ENCODE measurements at regions not wholly inside any gene's neighbourhood (a gene's known extent, or its start where the extent isn't known, plus 50 kb on each side); places are given as distances from the start of the nearest gene placed in this dataset.

GRCh38 chr9:104326912-104327311 lies 177.2 kb upstream of the OR13F1 start:
- no peak overlapping the region for H3K14ac ChIP-seq (ENCODE audit: low read length in 2 of 2)
- H3K4ac ChIP-seq (ENCODE audit: low read depth in 1 of 2, low read length in 2 of 2) = no peak overlapping the region
- H2BK12ac ChIP-seq (ENCODE audit: low read length in 2 of 2) = no peak overlapping the region
- no peaks in the 10 kb centered on the region for H3K9me3 ChIP-seq (ENCODE audit: control insufficient read depth, low read length)
- H2BK15ac ChIP-seq (ENCODE audit: low read depth, poor library complexity, severe bottlenecking) = no peak overlapping the region
- H3K79me1 ChIP-seq (replicated peaks; ENCODE audit: low read length, poor library complexity, severe bottlenecking) = no peaks in the 10 kb centered on the region
- no peak overlapping the region for H2AK5ac ChIP-seq (ENCODE audit: low read length, severe bottlenecking)
- H3K18ac ChIP-seq (ENCODE audit: low read depth in 1 of 2, low read length in 2 of 2) = no peak overlapping the region
- DNase-seq = no peak
- H3K4me2 ChIP-seq (ENCODE audit: low read length, poor library complexity, severe bottlenecking) = no peak overlapping the region
- no peak overlapping the region for H4K8ac ChIP-seq (ENCODE audit: low read length)
- no peak overlapping the region for H3K23ac ChIP-seq (ENCODE audit: low read length in 2 of 2)
- H2BK120ac ChIP-seq (ENCODE audit: low read depth, low read length) = no peak overlapping the region
- H3K4me1 ChIP-seq (ENCODE audit: control insufficient read depth, insufficient read depth, low read depth, low read length) = no peaks in the 10 kb centered on the region
- no peak overlapping the region for H3K9ac ChIP-seq (ENCODE audit: low read length)
- H3K36me3 ChIP-seq (ENCODE audit: control insufficient read depth in 1 of 2, insufficient read depth in 2 of 2, low read depth in 1 of 2, low read length in 2 of 2) = no peaks in the 10 kb centered on the region
- H2AFZ ChIP-seq (ENCODE audit: low read depth, low read length) = no peak overlapping the region
- no peak overlapping the region for H3K4me3 ChIP-seq (ENCODE audit: insufficient read depth in 1 of 2, low read depth in 1 of 2, low read length in 2 of 2)
- no peaks in the 10 kb centered on the region for H3K27me3 ChIP-seq (ENCODE audit: control insufficient read depth in 1 of 2, insufficient read depth in 1 of 2, low read length in 2 of 2)
- H3K27ac ChIP-seq (ENCODE audit: low read length, poor library complexity, severe bottlenecking) = no peak overlapping the region
- no peak overlapping the region for H2BK5ac ChIP-seq (ENCODE audit: low read depth, low read length, poor library complexity, severe bottlenecking)
- H4K91ac ChIP-seq (ENCODE audit: low read length) = no peak overlapping the region
- no CpG with 5 or more reads among the region's 2 CpGs for WGBS

DNA sequence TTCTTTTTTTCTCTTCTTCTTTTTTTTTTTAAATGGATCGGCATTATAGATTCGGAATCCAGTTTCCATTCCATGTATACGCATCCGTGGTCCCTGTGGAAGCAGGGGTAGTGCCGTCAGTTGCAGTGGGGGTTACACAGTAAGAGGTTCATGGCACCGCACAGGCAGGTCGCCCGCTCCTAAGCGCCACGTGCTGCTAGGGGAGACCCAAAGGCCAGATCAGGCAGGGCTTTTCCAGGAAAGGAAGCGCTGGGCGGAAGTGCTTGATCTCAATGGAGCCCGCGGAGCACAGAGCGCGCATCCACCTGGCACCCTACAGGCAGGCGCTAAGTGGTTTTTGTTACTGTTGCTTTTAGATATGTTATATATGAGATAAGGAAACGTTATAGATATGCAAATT lies 174.8 kb upstream of the OR13F1 start:
- WGBS = 88% methylated on average over 18 of the region's 18 CpGs
- Histone ChIP-seq H3K18ac (ENCODE audit: low read depth in 1 of 2, low read length in 2 of 2) (no peak overlapping the region), H3K23ac (ENCODE audit: low read length in 2 of 2) (no peak overlapping the region), H4K8ac (ENCODE audit: low read length) (no peak overlapping the region), H3K14ac (ENCODE audit: low read length in 2 of 2) (no peak overlapping the region), H3K4me3 (ENCODE audit: insufficient read depth in 1 of 2, low read depth in 1 of 2, low read length in 2 of 2) (no peak overlapping the region), H3K36me3 (ENCODE audit: control insufficient read depth in 1 of 2, insufficient read depth in 2 of 2, low read depth in 1 of 2, low read length in 2 of 2) (no peaks in the 10 kb centered on the region), H2AK5ac (ENCODE audit: low read length, severe bottlenecking) (no peak overlapping the region), H3K79me1 (replicated peaks; ENCODE audit: low read length, poor library complexity, severe bottlenecking) (no peaks in the 10 kb centered on the region), H4K91ac (ENCODE audit: low read length) (no peak overlapping the region), H3K4me2 (ENCODE audit: low read length, poor library complexity, severe bottlenecking) (no peak overlapping the region), H3K4ac (ENCODE audit: low read depth in 1 of 2, low read length in 2 of 2) (no peak overlapping the region), H2BK5ac (ENCODE audit: low read depth, low read length, poor library complexity, severe bottlenecking) (no peak overlapping the region), H3K27ac (ENCODE audit: low read length, poor library complexity, severe bottlenecking) (no peak overlapping the region), H2BK120ac (ENCODE audit: low read depth, low read length) (no peak overlapping the region), H2AFZ (ENCODE audit: low read depth, low read length) (no peak overlapping the region), H3K4me1 (ENCODE audit: control insufficient read depth, insufficient read depth, low read depth, low read length) (no peaks in the 10 kb centered on the region), H3K9me3 (ENCODE audit: control insufficient read depth, low read length) (peaks cover 4% of the 10 kb centered on the region), H2BK12ac (ENCODE audit: low read length in 2 of 2) (no peak overlapping the region), H3K9ac (ENCODE audit: low read length) (no peak overlapping the region), H3K27me3 (ENCODE audit: control insufficient read depth in 1 of 2, insufficient read depth in 1 of 2, low read length in 2 of 2) (no peaks in the 10 kb centered on the region), H2BK15ac (ENCODE audit: low read depth, poor library complexity, severe bottlenecking) (no peak overlapping the region)
- DNase-seq = no peak

DNA sequence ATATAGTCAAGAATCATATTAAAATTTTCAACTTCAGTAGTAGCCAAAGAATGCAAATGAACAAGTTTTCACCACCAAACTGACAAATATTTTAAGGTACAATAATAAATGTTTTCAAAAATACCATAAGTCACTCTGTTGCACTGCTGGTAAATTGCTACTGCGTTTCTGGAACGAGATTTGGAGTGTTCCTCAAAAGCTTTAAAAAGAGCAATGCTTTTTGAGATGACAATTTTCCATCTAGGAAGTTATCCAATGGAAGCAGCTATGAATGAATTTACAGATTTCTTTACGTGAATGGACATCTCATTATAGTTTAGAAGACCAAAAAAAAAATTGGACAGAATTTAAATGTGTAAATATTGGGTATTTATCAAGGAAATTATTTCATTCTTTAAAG lies 173.2 kb upstream of the OR13F1 start:
- no peak overlapping the region for H2BK15ac ChIP-seq (ENCODE audit: low read depth, poor library complexity, severe bottlenecking)
- no peaks in the 10 kb centered on the region for H3K79me1 ChIP-seq (replicated peaks; ENCODE audit: low read length, poor library complexity, severe bottlenecking)
- H3K4me1 ChIP-seq (ENCODE audit: control insufficient read depth, insufficient read depth, low read depth, low read length) = no peaks in the 10 kb centered on the region
- H3K27me3 ChIP-seq (ENCODE audit: control insufficient read depth in 1 of 2, insufficient read depth in 1 of 2, low read length in 2 of 2) = no peaks in the 10 kb centered on the region
- no peak overlapping the region for H2BK120ac ChIP-seq (ENCODE audit: low read depth, low read length)
- no peak overlapping the region for H3K4ac ChIP-seq (ENCODE audit: low read depth in 1 of 2, low read length in 2 of 2)
- no peak overlapping the region for H3K18ac ChIP-seq (ENCODE audit: low read depth in 1 of 2, low read length in 2 of 2)
- no peak overlapping the region for H2BK5ac ChIP-seq (ENCODE audit: low read depth, low read length, poor library complexity, severe bottlenecking)
- H4K91ac ChIP-seq (ENCODE audit: low read length) = no peak overlapping the region
- no peak overlapping the region for H3K4me2 ChIP-seq (ENCODE audit: low read length, poor library complexity, severe bottlenecking)
- H2BK12ac ChIP-seq (ENCODE audit: low read length in 2 of 2) = no peak overlapping the region
- H3K14ac ChIP-seq (ENCODE audit: low read length in 2 of 2) = no peak overlapping the region
- H3K27ac ChIP-seq (ENCODE audit: low read length, poor library complexity, severe bottlenecking) = no peak overlapping the region
- no peak overlapping the region for H2AK5ac ChIP-seq (ENCODE audit: low read length, severe bottlenecking)
- no peak overlapping the region for H3K9ac ChIP-seq (ENCODE audit: low read length)
- H3K36me3 ChIP-seq (ENCODE audit: control insufficient read depth in 1 of 2, insufficient read depth in 2 of 2, low read depth in 1 of 2, low read length in 2 of 2) = no peaks in the 10 kb centered on the region
- 48% methylated on average over 2 of the region's 3 CpGs for WGBS
- DNase-seq = no peak
- H3K9me3 ChIP-seq (ENCODE audit: control insufficient read depth, low read length) = peaks cover 9% of the 10 kb centered on the region
- no peak overlapping the region for H3K23ac ChIP-seq (ENCODE audit: low read length in 2 of 2)
- no peak overlapping the region for H3K4me3 ChIP-seq (ENCODE audit: insufficient read depth in 1 of 2, low read depth in 1 of 2, low read length in 2 of 2)
- H2AFZ ChIP-seq (ENCODE audit: low read depth, low read length) = no peak overlapping the region
- H4K8ac ChIP-seq (ENCODE audit: low read length) = no peak overlapping the region

DNA sequence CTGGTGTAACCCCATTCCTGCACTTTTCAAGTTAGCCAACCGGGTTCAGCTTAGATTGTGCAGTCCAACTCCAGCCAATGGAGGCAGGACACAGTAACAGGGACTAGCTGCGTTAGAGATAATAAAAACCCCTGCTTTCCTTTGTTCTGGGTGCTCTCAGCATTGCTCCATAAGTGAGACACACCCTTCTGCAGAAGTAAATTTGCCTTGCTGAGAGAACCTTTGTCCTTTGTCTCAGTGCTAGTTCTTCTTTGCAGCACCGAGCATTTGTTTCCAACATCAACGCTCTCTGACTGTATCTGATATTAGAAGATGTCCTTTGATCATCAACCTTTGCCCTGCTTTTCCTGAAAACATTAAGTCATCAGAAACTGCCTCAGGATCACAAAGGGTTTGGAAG lies 169.5 kb upstream of the OR13F1 start:
- no peaks in the 10 kb centered on the region for H3K79me1 ChIP-seq (replicated peaks; ENCODE audit: low read length, poor library complexity, severe bottlenecking)
- no peak overlapping the region for H2AK5ac ChIP-seq (ENCODE audit: low read length, severe bottlenecking)
- H3K27ac ChIP-seq (ENCODE audit: low read length, poor library complexity, severe bottlenecking) = no peak overlapping the region
- H3K4me2 ChIP-seq (ENCODE audit: low read length, poor library complexity, severe bottlenecking) = no peak overlapping the region
- no peak overlapping the region for H2BK120ac ChIP-seq (ENCODE audit: low read depth, low read length)
- H3K4me3 ChIP-seq (ENCODE audit: insufficient read depth in 1 of 2, low read depth in 1 of 2, low read length in 2 of 2) = no peak overlapping the region
- H3K23ac ChIP-seq (ENCODE audit: low read length in 2 of 2) = no peak overlapping the region
- no peak overlapping the region for H3K4ac ChIP-seq (ENCODE audit: low read depth in 1 of 2, low read length in 2 of 2)
- H2BK12ac ChIP-seq (ENCODE audit: low read length in 2 of 2) = no peak overlapping the region
- H2BK15ac ChIP-seq (ENCODE audit: low read depth, poor library complexity, severe bottlenecking) = no peak overlapping the region
- WGBS = 73% methylated on average over 4 of the region's 4 CpGs
- H4K91ac ChIP-seq (ENCODE audit: low read length) = no peak overlapping the region
- no peak overlapping the region for H4K8ac ChIP-seq (ENCODE audit: low read length)
- peaks cover 9% of the 10 kb centered on the region for H3K9me3 ChIP-seq (ENCODE audit: control insufficient read depth, low read length)
- H3K18ac ChIP-seq (ENCODE audit: low read depth in 1 of 2, low read length in 2 of 2) = no peak overlapping the region
- H3K36me3 ChIP-seq (ENCODE audit: control insufficient read depth in 1 of 2, insufficient read depth in 2 of 2, low read depth in 1 of 2, low read length in 2 of 2) = no peaks in the 10 kb centered on the region
- no peak overlapping the region for H3K14ac ChIP-seq (ENCODE audit: low read length in 2 of 2)
- H2BK5ac ChIP-seq (ENCODE audit: low read depth, low read length, poor library complexity, severe bottlenecking) = no peak overlapping the region
- no peak overlapping the region for H3K9ac ChIP-seq (ENCODE audit: low read length)
- no peaks in the 10 kb centered on the region for H3K27me3 ChIP-seq (ENCODE audit: control insufficient read depth in 1 of 2, insufficient read depth in 1 of 2, low read length in 2 of 2)
- no peak overlapping the region for H2AFZ ChIP-seq (ENCODE audit: low read depth, low read length)
- no peaks in the 10 kb centered on the region for H3K4me1 ChIP-seq (ENCODE audit: control insufficient read depth, insufficient read depth, low read depth, low read length)
- no peak for DNase-seq
